GM23338 (cell line): ENCODE measurements at regions not wholly inside any gene's neighbourhood (a gene's known extent, or its start where the extent isn't known, plus 50 kb on each side); places are given as distances from the start of the nearest gene placed in this dataset.
A peak's percentile ranks its signal among the peaks of the same experiment; 100 is the strongest.

Experiments used
- ATAC-seq: fragments of 200-7000 bp; cut with Tn5 transposase; 3 replicates; pipeline ENCODE4 v1.9.1; 2020
- DNase-seq: peaks from one replicate; pipeline ENCODE4 v3.0.0-alpha.2; 2015; ENCODE audit warnings: low spot score
- H2AFZ ChIP-seq: fragments of 200-600 bp; sonication (generic); 2 replicates; pipeline ENCODE4 v1.8.0; 2016; ENCODE audit warnings: antibody characterized with exemption, mild to moderate bottlenecking, moderate library complexity
- H3F3A ChIP-seq: fragments of 200-600 bp; sonication (generic); replicated peaks from 2 replicates; pipeline ENCODE4 v1.8.0; 2017; ENCODE audit warnings: antibody characterized with exemption, mixed run types, low read depth
- H3K27ac ChIP-seq: fragments of 200-600 bp; sonication (generic); 2 replicates; pipeline ENCODE4 v1.6.1; 2016; ENCODE audit warnings: low read depth
- H3K27me3 ChIP-seq: fragments of 200-600 bp; sonication (generic); 2 replicates; pipeline ENCODE4 v1.8.0; 2016; ENCODE audit warnings: mild to moderate bottlenecking, mixed run types, moderate library complexity; ENCODE audit not compliant: insufficient read depth
- H3K36me3 ChIP-seq: fragments of 200-600 bp; sonication (generic); 2 replicates; pipeline ENCODE4 v1.8.0; 2016; ENCODE audit warnings: mild to moderate bottlenecking; ENCODE audit not compliant: insufficient read depth
- H3K4me1 ChIP-seq: fragments of 200-600 bp; sonication (generic); 2 replicates; pipeline ENCODE4 v1.8.0; 2016; ENCODE audit warnings: mild to moderate bottlenecking, moderate library complexity; ENCODE audit not compliant: insufficient read depth
- H3K4me2 ChIP-seq: fragments of 200-600 bp; sonication (generic); 2 replicates; pipeline ENCODE4 v1.7.1; 2017; ENCODE audit warnings: mixed run types
- H3K4me3 ChIP-seq: fragments of 200-600 bp; sonication (generic); 2 replicates; pipeline ENCODE4 v1.6.1; 2016; ENCODE audit warnings: mixed run types
- H3K79me2 ChIP-seq: fragments of 200-600 bp; sonication (generic); replicated peaks from 2 replicates; pipeline ENCODE4 v1.8.0; 2017; ENCODE audit warnings: mild to moderate bottlenecking; ENCODE audit not compliant: insufficient read depth
- H3K9me2 ChIP-seq: fragments of 200-600 bp; sonication (generic); 2 replicates; pipeline ENCODE4 v1.8.0; 2017; ENCODE audit not compliant: insufficient read depth
- H4K20me1 ChIP-seq: fragments of 200-600 bp; sonication (generic); replicated peaks from 2 replicates; pipeline ENCODE4 v1.8.0; 2017; ENCODE audit warnings: mild to moderate bottlenecking; ENCODE audit not compliant: insufficient read depth
- H3K27ac Mint-ChIP-seq: 2 replicates; pipeline ENCODE4 v1.8.0; 2020; ENCODE audit warnings: inconsistent platforms, mild to moderate bottlenecking, moderate library complexity, mixed read lengths
- H3K27me3 Mint-ChIP-seq: 3 replicates; pipeline ENCODE4 v1.8.0; 2022; ENCODE audit warnings: low read depth, mild to moderate bottlenecking, moderate library complexity, mixed read lengths, inconsistent platforms; ENCODE audit not compliant: insufficient read depth, poor library complexity
- H3K36me3 Mint-ChIP-seq: 3 replicates; pipeline ENCODE4 v1.8.0; 2021; ENCODE audit warnings: low read depth, mild to moderate bottlenecking, inconsistent platforms, moderate library complexity, mixed read lengths
- H3K4me1 Mint-ChIP-seq: 3 replicates; pipeline ENCODE4 v1.8.0; 2020; ENCODE audit warnings: mild to moderate bottlenecking, inconsistent platforms, mixed read lengths
- H3K4me3 Mint-ChIP-seq: 3 replicates; pipeline ENCODE4 v1.8.0; 2021; ENCODE audit warnings: moderate library complexity, mild to moderate bottlenecking, inconsistent platforms, mixed read lengths
- H3K9me3 Mint-ChIP-seq: 3 replicates; pipeline ENCODE4 v1.8.0; 2020; ENCODE audit warnings: moderate library complexity, mild to moderate bottlenecking, inconsistent platforms, mixed read lengths
- CREB1 ChIP-seq: fragments of 250-450 bp; sonication (Bioruptor Pico); IDR thresholded peaks from 2 replicates; pipeline ENCODE4 v1.5.0; 2020; ENCODE audit warnings: low read depth, mild to moderate bottlenecking, moderate library complexity
- CTCF ChIP-seq, 2 experiments: fragments of 200-600 bp in 1 of 2; sonication (generic) in 1 of 2; conservative IDR thresholded peaks; 2 replicates each; pipeline versions ENCODE4 v1.5.1 to v1.6.1; 2016 to 2017; ENCODE audit warnings: antibody characterized with exemption in 2 of 2, low read depth in 2 of 2, mild to moderate bottlenecking in 2 of 2, moderate library complexity in 1 of 2
- EZH2 ChIP-seq: fragments of 200-600 bp; sonication (generic); IDR thresholded peaks from one replicate; pipeline ENCODE4 v1.8.0; 2017; ENCODE audit warnings: antibody characterized with exemption, mild to moderate bottlenecking, low read depth; ENCODE audit not compliant: unreplicated experiment
- JUNB ChIP-seq: IDR thresholded peaks from one replicate; pipeline ENCODE4 v1.6.1; 2016; ENCODE audit warnings: antibody characterized with exemption; ENCODE audit not compliant: unreplicated experiment
- NANOG ChIP-seq: IDR thresholded peaks from 2 replicates; pipeline ENCODE4 v1.6.1; 2016; ENCODE audit warnings: antibody characterized with exemption, borderline replicate concordance
- POLR2AphosphoS5 ChIP-seq: IDR thresholded peaks from 2 replicates; pipeline ENCODE4 v1.6.1; 2016; ENCODE audit warnings: antibody characterized with exemption, low read depth
- STAT1 ChIP-seq: IDR thresholded peaks from one replicate; pipeline ENCODE4 v1.6.1; 2016; ENCODE audit warnings: antibody characterized with exemption; ENCODE audit not compliant: unreplicated experiment
- ZNF114 ChIP-seq: fragments of 250-450 bp; sonication (Bioruptor Pico); IDR thresholded peaks from 2 replicates; pipeline ENCODE4 v1.5.0; 2020; ENCODE audit warnings: mild to moderate bottlenecking, moderate library complexity
- ZNF331 ChIP-seq: fragments of 250-450 bp; sonication (Bioruptor Pico); IDR thresholded peaks from 2 replicates; pipeline ENCODE4 v1.5.0; 2020; ENCODE audit warnings: low read depth, mild to moderate bottlenecking, moderate library complexity
- ZNF462 ChIP-seq: fragments of 250-450 bp; sonication (Bioruptor Pico); IDR thresholded peaks from 2 replicates; pipeline ENCODE4 v1.5.0; 2020; ENCODE audit warnings: mild to moderate bottlenecking, moderate library complexity
- TF ChIP-seq, protein P1 (sequence below): IDR thresholded peaks from 2 replicates; pipeline ENCODE4 v1.6.1; 2016; ENCODE audit warnings: antibody characterized with exemption

GRCh38 chr4:42709392-42710065, 52.6 kb upstream of the ATP8A1 start (continued):
- TF ChIP-seq ZNF462 (CRISPR knock-in tag) (no peak), STAT1 (no peak), CTCF (conservative IDR thresholded peaks at IDR 0.05; ENCODE audit: low read depth in 2 of 2) (no peak), JUNB (no peak)

GRCh38 chr4:42708625-42709024, 51.7 kb upstream of the ATP8A1 start:
- Mint-ChIP-seq H3K9me3 (no peaks in the 10 kb centered on the region), H3K4me1 (peaks cover 30% of the 10 kb centered on the region), H3K27me3 (no peaks in the 10 kb centered on the region), H3K36me3 (no peaks in the 10 kb centered on the region), H3K27ac (no peak overlapping the region), H3K4me3 (no peak overlapping the region)
- ATAC-seq (no peak), DNase-seq (no peak)
- Histone ChIP-seq H3K4me3 (no peak overlapping the region), H3K27me3 (no peaks in the 10 kb centered on the region), H3F3A (no peaks in the 10 kb centered on the region), H3K79me2 (no peaks in the 10 kb centered on the region), H3K36me3 (no peaks in the 10 kb centered on the region), H4K20me1 (no peaks in the 10 kb centered on the region), H3K4me2 (0 out of 2 replicates have a peak overlapping the region, but pooled peaks have one; percentile 44), H3K4me1 (peaks cover 18% of the 10 kb centered on the region), H2AFZ (no peak overlapping the region; the same call in 1 of the 2 replicates), H3K27ac (no peak overlapping the region), H3K9me2 (peaks cover 5% of the 10 kb centered on the region; the same call in 1 of the 2 replicates)
- no peak for TF ChIP-seq NANOG
- TF ChIP-seq EZH2 = no peak
- TF ChIP-seq JUNB = no peak
- TF ChIP-seq, protein P1, sequence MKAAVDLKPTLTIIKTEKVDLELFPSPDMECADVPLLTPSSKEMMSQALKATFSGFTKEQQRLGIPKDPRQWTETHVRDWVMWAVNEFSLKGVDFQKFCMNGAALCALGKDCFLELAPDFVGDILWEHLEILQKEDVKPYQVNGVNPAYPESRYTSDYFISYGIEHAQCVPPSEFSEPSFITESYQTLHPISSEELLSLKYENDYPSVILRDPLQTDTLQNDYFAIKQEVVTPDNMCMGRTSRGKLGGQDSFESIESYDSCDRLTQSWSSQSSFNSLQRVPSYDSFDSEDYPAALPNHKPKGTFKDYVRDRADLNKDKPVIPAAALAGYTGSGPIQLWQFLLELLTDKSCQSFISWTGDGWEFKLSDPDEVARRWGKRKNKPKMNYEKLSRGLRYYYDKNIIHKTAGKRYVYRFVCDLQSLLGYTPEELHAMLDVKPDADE = no peak
- no peak for TF ChIP-seq ZNF331 (CRISPR knock-in tag)
- no peak for TF ChIP-seq POLR2AphosphoS5
- TF ChIP-seq CREB1 (CRISPR knock-in tag) = no peak
- no peak for TF ChIP-seq STAT1
- no peak for TF ChIP-seq CTCF (conservative IDR thresholded peaks at IDR 0.05; ENCODE audit: low read depth in 2 of 2)
- TF ChIP-seq ZNF114 = no peak
